GM10248 (cell line): ENCODE measurements at regions not wholly inside any gene's neighbourhood (a gene's known extent, or its start where the extent isn't known, plus 50 kb on each side); places are given as distances from the start of the nearest gene placed in this dataset.

ENCODE experiments used
- CTCF ChIA-PET: fragments of 300-600 bp; sonication (Branson Sonifier 250); formaldehyde crosslinking; extraction: SDS; loops from one replicate; lab custom pipeline; 2021; ENCODE audit warnings: antibody characterized with exemption; lab: Yijun Ruan, JAX
- POLR2A ChIA-PET: fragments of 350-650 bp; sonication (Branson Sonifier 250); formaldehyde crosslinking; extraction: SDS; loops from one replicate; lab custom pipeline; 2020; ENCODE audit warnings: antibody characterized with exemption; lab: Yijun Ruan, JAX
- DNase-seq: peaks from one replicate; pipeline ENCODE4 v3.0.0; 2012; ENCODE audit errors: extremely low spot score
- CTCF ChIP-seq: IDR thresholded peaks from 2 replicates; pipeline ENCODE4 v1.5.1; 2012; ENCODE audit warnings: mild to moderate bottlenecking, low read depth; ENCODE audit errors: extremely low read depth, missing control alignments, control extremely low read depth

DNA sequence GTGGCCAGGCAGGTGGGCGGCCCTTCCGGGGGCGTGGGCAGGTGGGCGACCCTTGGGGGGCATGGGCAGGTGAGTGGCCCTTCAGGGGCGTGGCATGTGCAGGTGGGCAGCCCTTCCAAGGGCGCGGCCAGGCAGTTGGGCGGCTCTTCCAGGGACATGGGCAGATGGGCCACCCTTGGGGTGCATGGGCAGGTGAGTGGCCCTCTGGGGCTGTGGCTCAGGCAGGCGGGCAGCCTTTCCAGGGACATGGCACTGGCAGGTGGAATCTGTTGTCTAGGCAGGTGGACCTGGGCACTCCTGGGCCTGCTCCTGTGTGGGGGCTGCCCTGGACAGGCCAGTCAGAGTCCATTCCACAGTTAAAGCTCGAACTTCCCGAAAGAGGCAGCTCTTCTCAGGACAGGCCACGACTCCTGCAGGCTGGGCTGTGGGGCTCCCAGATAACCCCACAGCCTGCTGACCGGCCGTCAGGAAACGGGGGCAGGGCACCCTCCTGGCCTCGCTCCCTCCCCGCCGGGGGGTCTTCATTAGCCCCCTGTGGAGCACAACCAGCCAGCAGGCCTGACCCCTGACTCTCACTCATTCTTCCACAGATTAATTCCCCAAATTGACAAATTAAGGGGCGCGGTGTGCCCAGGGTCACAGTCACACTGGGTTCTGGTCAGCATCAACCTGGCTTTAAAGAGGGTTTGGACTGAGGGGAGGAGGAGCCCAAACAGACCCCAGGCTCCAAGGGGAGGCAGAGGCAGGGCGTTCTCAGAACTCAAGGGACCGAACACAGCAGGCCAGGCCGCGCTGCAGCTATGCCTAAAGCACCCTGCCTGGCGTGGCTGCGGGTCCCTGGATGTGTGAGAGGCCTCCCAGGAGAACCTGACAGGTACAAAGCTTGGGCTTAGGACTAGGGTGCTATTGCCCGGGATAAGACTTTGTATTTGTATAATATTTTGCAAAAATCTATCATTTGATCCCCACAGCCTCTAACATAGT lies 130.0 kb downstream of the DLL1 start:
- no peak for DNase-seq
- ChIA-PET CTCF (no interaction called here), POLR2A (no interaction called here)
- no peak for TF ChIP-seq CTCF

DNA sequence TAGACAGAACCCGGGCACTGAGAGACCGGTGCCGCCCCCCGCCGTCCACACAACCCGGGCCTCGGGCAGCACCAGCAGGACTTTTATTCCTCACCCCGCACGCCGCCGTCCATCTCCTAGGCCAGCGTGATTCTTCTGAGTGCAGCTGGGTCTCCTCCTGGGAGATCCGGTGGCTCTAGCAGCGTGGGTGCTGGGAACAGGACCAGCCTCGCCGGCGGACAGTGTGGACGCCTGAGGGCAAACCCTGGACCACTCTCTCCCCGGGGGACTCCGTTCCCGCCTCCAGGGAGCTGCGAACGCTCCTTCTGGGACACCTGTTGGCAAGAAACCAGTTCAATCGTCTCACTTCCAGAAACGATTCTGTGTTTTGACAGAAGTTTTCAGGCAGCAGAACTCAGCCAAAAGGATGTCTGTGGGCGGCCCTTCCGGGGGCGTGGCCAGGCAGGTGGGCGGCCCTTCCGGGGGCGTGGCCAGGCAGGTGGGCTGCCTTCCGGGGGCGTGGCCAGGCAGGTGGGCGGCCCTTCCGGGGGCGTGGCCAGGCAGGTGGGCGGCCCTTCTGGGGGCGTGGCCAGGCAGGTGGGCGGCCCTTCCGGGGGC lies 130.7 kb downstream of the DLL1 start:
- CTCF ChIA-PET, result no interaction called here
- TF ChIP-seq CTCF, result no peak
- DNase-seq, result no peak
- POLR2A ChIA-PET, result no interaction called here

- ChIA-PET POLR2A (no interaction called here), CTCF (no interaction called here)
- no peak for TF ChIP-seq CTCF
- no peak for DNase-seq
These were observed 131.6 kb downstream of the DLL1 start for GRCh38 chr6:170159022-170159965.

DNA sequence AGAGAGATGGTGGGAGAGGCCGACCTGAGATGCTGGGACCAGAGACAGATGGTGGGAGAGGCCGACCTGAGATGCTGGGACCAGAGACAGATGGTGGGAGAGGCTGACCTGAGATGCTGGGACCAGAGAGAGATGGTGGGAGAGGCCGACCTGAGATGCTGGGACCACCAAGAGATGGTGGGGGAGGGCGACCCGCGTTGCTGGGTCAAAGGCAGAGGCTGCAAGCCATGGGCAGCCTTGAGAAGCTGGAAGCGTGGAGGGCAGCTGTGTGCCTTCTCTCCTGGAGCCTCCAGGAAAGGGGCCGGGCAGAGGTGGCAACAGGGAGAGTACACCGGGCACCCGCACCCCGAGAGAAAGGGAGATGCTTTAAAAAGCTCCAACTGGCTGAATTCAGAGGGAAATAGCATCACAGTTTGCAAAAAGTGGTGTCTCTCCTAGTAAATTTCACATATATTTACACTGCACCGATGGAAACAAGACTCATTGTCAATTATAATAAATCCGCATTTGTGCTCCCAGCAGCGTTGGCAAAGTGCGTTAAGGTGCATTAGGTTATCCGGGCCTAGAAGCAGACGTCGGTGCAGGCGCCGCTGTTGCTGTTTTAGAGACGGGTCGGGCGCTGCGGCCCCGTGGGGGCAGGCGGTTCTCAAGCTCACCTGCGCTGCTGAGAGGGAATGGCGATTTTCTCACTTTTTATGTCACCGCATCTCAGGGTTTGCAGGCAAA lies 132.4 kb downstream of the DLL1 start:
- ChIA-PET CTCF (no interaction called here), POLR2A (no interaction called here)
- no peak for DNase-seq
- no peak for TF ChIP-seq CTCF

DNA sequence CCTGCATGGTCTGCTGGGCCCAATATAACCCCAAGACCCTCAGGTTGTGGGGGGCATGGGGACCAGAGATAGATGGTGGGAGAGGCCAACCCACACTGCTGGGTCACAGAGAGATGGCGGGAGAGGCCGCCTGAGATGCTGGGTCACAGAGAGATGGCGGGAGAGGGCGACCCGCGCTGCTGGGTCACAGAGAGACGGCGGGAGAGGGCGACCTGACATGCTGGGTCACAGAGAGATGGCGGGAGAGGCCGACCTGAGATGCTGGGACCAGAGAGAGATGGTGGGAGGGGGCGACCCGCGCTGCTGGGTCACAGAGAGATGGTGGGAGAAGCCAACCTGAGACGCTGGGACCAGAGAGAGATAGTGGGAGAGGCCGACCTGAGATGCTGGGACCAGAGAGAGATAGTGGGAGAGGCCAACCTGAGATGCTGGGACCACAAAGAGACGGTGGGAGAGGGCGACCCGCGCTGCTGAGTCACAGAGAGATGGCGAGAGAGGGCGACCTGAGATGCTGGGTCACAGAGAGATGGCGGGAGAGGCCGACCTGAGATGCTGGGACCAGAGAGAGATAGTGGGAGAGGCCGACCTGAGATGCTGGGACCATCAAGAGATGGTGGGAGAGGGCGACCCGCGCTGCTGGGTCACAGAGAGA lies 133.2 kb downstream of the DLL1 start:
- POLR2A ChIA-PET, result no interaction called here
- DNase-seq, result no peak
- CTCF ChIA-PET, result no interaction called here
- TF ChIP-seq CTCF, result no peak
